HG03469 (cell line): ENCODE measurements at regions not wholly inside any gene's neighbourhood (a gene's known extent, or its start where the extent isn't known, plus 50 kb on each side); places are given as distances from the start of the nearest gene placed in this dataset.

ENCODE experiments used
- ATAC-seq: cut with Tn5 transposase; IDR thresholded peaks from one replicate; pipeline ENCODE4 v1.9.1; 2021; ENCODE audit warnings: mild to moderate bottlenecking, moderate library complexity, moderate number of reproducible peaks; ENCODE audit not compliant: unreplicated experiment

- no peak for ATAC-seq
Measured at GRCh38 chr4:184941671-184942418, 76.4 kb upstream of the HELT start.

- no peak for ATAC-seq
Measured at GRCh38 chr4:184942444-184943425, 75.6 kb upstream of the HELT start.

- ATAC-seq = no peak
Measured at GRCh38 chr4:184949020-184949419, 69.3 kb upstream of the HELT start.

- no peak for ATAC-seq
Measured at GRCh38 chr4:184950117-184950830, 68.0 kb upstream of the HELT start.

- no peak for ATAC-seq
Measured at GRCh38 chr4:184950926-184951325, 67.4 kb upstream of the HELT start.

- ATAC-seq = no peak
Measured at GRCh38 chr4:184951668-184952160, 66.6 kb upstream of the HELT start.

GRCh38 chr4:184952522-184952921, 65.8 kb upstream of the HELT start:
- no peak for ATAC-seq

- no peak for ATAC-seq
Measured at GRCh38 chr4:184953421-184953945, 64.8 kb upstream of the HELT start.

- no peak for ATAC-seq
Measured at GRCh38 chr4:184953971-184954370, 64.3 kb upstream of the HELT start.

- ATAC-seq = no peak
Measured at GRCh38 chr4:184954482-184954881, 63.8 kb upstream of the HELT start.

- no peak for ATAC-seq
Measured at GRCh38 chr4:184955116-184955515, 63.2 kb upstream of the HELT start.

GRCh38 chr4:184955636-184956035, 62.7 kb upstream of the HELT start:
- ATAC-seq = peak; percentile 88

- ATAC-seq = no peak
Measured at GRCh38 chr4:184957446-184958115, 60.7 kb upstream of the HELT start.

- ATAC-seq = no peak
Measured at GRCh38 chr4:184958127-184958922, 60.0 kb upstream of the HELT start.

- ATAC-seq = no peak
Measured at GRCh38 chr4:184958923-184959210, 59.4 kb upstream of the HELT start.

GRCh38 chr4:184959309-184959708, 59.0 kb upstream of the HELT start:
- no peak for ATAC-seq

GRCh38 chr4:184959786-184960185, 58.5 kb upstream of the HELT start:
- no peak for ATAC-seq

GRCh38 chr4:184960505-184960971, 57.8 kb upstream of the HELT start:
- no peak for ATAC-seq

- no peak for ATAC-seq
Measured at GRCh38 chr4:184961660-184962059, 56.6 kb upstream of the HELT start.
